A549 (cell line): ENCODE measurements at regions not wholly inside any gene's neighbourhood (a gene's known extent, or its start where the extent isn't known, plus 50 kb on each side); places are given as distances from the start of the nearest gene placed in this dataset.

ENCODE experiments used
- CTCF ChIP-seq: fragments of >200 bp; sonication (Bioruptor Twin); formaldehyde crosslinking; IDR thresholded peaks from 3 replicates; pipeline ENCODE4 v1.5.1; 2016
- KDM5A ChIP-seq: fragments of 200-600 bp; sonication (generic); IDR thresholded peaks from 2 replicates; pipeline ENCODE4 v1.6.1; 2016; ENCODE audit warnings: antibody characterized with exemption, mild to moderate bottlenecking
- PBX3 ChIP-seq: IDR thresholded peaks from 2 replicates; pipeline ENCODE4 v1.6.1; 2012
- POLR2A ChIP-seq: IDR thresholded peaks from 2 replicates; pipeline ENCODE4 v1.6.1; 2012; ENCODE audit warnings: mild to moderate bottlenecking, low read length
- ZFP36 ChIP-seq: fragments of 450-650 bp; IDR thresholded peaks from 2 replicates; pipeline ENCODE4 v1.6.1; 2014; ENCODE audit warnings: borderline replicate concordance; ENCODE audit not compliant: partially characterized antibody

- TF ChIP-seq CTCF (no peak), KDM5A (no peak), PBX3 (no peak), POLR2A (no peak), ZFP36 (no peak)
Observed at GRCh38 chr12:58655375-58655774, 264.9 kb downstream of the LRIG3 start.
